ENCODE measurements at regions not wholly inside any gene's neighbourhood (a gene's known extent, or its start where the extent isn't known, plus 50 kb on each side); places are given as distances from the start of the nearest gene placed in this dataset.

- H3K4me3 ChIP-seq = no peak overlapping the region
- H3K9me3 ChIP-seq = no peaks in the 10 kb centered on the region
- peaks cover 77% of the 10 kb centered on the region for H3K4me1 ChIP-seq
- peaks cover 41% of the 10 kb centered on the region for H3K36me3 ChIP-seq
- H4K20me1 ChIP-seq = peaks cover 88% of the 10 kb centered on the region
- no peak for TF ChIP-seq Cebpa-rat (IDR thresholded peaks at IDR 0.05)
- H3K4me2 ChIP-seq = no peak overlapping the region
- H3K27ac ChIP-seq = no peak overlapping the region
- no peaks in the 10 kb centered on the region for H3K27me3 ChIP-seq
- no peak overlapping the region for H3K9ac ChIP-seq
These were observed 75.5 kb upstream of the IPO9 start for GRCh38 chr1:201753492-201753891.

- no peak for TF ChIP-seq Cebpa-rat (IDR thresholded peaks at IDR 0.05)
- Histone ChIP-seq H3K9me3 (no peaks in the 10 kb centered on the region), H4K20me1 (peaks cover 88% of the 10 kb centered on the region), H3K4me1 (peaks cover 77% of the 10 kb centered on the region), H3K27me3 (no peaks in the 10 kb centered on the region), H3K9ac (no peak overlapping the region), H3K27ac (no peak overlapping the region), H3K4me2 (peak overlapping the region; percentile 2; the same call in 1 of the 2 replicates), H3K36me3 (peaks cover 33% of the 10 kb centered on the region), H3K4me3 (no peak overlapping the region)
These were observed 74.6 kb upstream of the IPO9 start for GRCh38 chr1:201754353-201754752.

- no peak for TF ChIP-seq Cebpa-rat (IDR thresholded peaks at IDR 0.05)
- Histone ChIP-seq H3K9ac (no peak overlapping the region), H3K9me3 (no peaks in the 10 kb centered on the region), H3K4me1 (peaks cover 79% of the 10 kb centered on the region), H4K20me1 (peaks cover 88% of the 10 kb centered on the region), H3K4me3 (no peak overlapping the region), H3K36me3 (peaks cover 30% of the 10 kb centered on the region; the same call in 1 of the 2 replicates), H3K27ac (no peak overlapping the region), H3K4me2 (peak overlapping the region; percentile 71), H3K27me3 (no peaks in the 10 kb centered on the region)
These were observed 73.8 kb upstream of the IPO9 start for GRCh38 chr1:201755200-201755599.

- H3K27ac ChIP-seq = peak overlapping the region; percentile 54; the same call in 1 of the 2 replicates
- H3K9ac ChIP-seq = peak overlapping the region; percentile 30; the same call in 1 of the 2 replicates
- H3K4me2 ChIP-seq = peak overlapping the region; percentile 71
- H4K20me1 ChIP-seq = peaks cover 88% of the 10 kb centered on the region
- H3K36me3 ChIP-seq = peaks cover 26% of the 10 kb centered on the region
- H3K4me1 ChIP-seq = peaks cover 77% of the 10 kb centered on the region
- H3K4me3 ChIP-seq = no peak overlapping the region
- H3K27me3 ChIP-seq = no peaks in the 10 kb centered on the region
- TF ChIP-seq Cebpa-rat (IDR thresholded peaks at IDR 0.05) = no peak
- H3K9me3 ChIP-seq = no peaks in the 10 kb centered on the region
These were observed 72.6 kb upstream of the IPO9 start for GRCh38 chr1:201756406-201756805.

GRCh38 chr1:201758499-201759050, 70.4 kb upstream of the IPO9 start:
- Histone ChIP-seq H3K4me3 (no peak overlapping the region), H3K4me1 (peaks cover 74% of the 10 kb centered on the region), H3K9me3 (no peaks in the 10 kb centered on the region), H3K4me2 (peak overlapping the region; percentile 71), H3K27me3 (no peaks in the 10 kb centered on the region), H3K36me3 (peaks cover 20% of the 10 kb centered on the region), H4K20me1 (peaks cover 88% of the 10 kb centered on the region), H3K9ac (no peak overlapping the region), H3K27ac (no peak overlapping the region)
- no peak for TF ChIP-seq Cebpa-rat (IDR thresholded peaks at IDR 0.05)

- H3K4me1 ChIP-seq = peaks cover 67% of the 10 kb centered on the region
- no peaks in the 10 kb centered on the region for H3K27me3 ChIP-seq
- peaks cover 82% of the 10 kb centered on the region for H4K20me1 ChIP-seq
- H3K4me3 ChIP-seq = no peak overlapping the region
- peaks cover 18% of the 10 kb centered on the region for H3K36me3 ChIP-seq
- H3K27ac ChIP-seq = no peak overlapping the region
- peak overlapping the region; percentile 71 for H3K4me2 ChIP-seq
- no peaks in the 10 kb centered on the region for H3K9me3 ChIP-seq
- H3K9ac ChIP-seq = no peak overlapping the region
- TF ChIP-seq Cebpa-rat (IDR thresholded peaks at IDR 0.05) = no peak
These were observed 69.7 kb upstream of the IPO9 start for GRCh38 chr1:201759194-201759815.

GRCh38 chr1:201760516-201760915, 68.4 kb upstream of the IPO9 start:
- Histone ChIP-seq H3K4me1 (peaks cover 57% of the 10 kb centered on the region), H3K9me3 (no peaks in the 10 kb centered on the region), H3K9ac (no peak overlapping the region), H3K27ac (no peak overlapping the region), H3K4me2 (peak overlapping the region; percentile 71), H3K36me3 (peaks cover 23% of the 10 kb centered on the region), H4K20me1 (peaks cover 82% of the 10 kb centered on the region), H3K4me3 (no peak overlapping the region), H3K27me3 (no peaks in the 10 kb centered on the region)
- no peak for TF ChIP-seq Cebpa-rat (IDR thresholded peaks at IDR 0.05)

- Histone ChIP-seq H3K9me3 (no peaks in the 10 kb centered on the region), H3K4me1 (peaks cover 57% of the 10 kb centered on the region), H4K20me1 (peaks cover 82% of the 10 kb centered on the region), H3K4me3 (no peak overlapping the region), H3K4me2 (no peak overlapping the region), H3K36me3 (peaks cover 23% of the 10 kb centered on the region), H3K27ac (no peak overlapping the region), H3K27me3 (no peaks in the 10 kb centered on the region), H3K9ac (no peak overlapping the region)
- TF ChIP-seq Cebpa-rat (IDR thresholded peaks at IDR 0.05) = no peak
These were observed 67.8 kb upstream of the IPO9 start for GRCh38 chr1:201761178-201761577.

- Histone ChIP-seq H3K9me3 (no peaks in the 10 kb centered on the region), H3K4me3 (no peak overlapping the region), H3K9ac (no peak overlapping the region), H3K4me1 (peaks cover 56% of the 10 kb centered on the region), H4K20me1 (peaks cover 75% of the 10 kb centered on the region), H3K27me3 (no peaks in the 10 kb centered on the region), H3K4me2 (no peak overlapping the region), H3K27ac (no peak overlapping the region), H3K36me3 (peaks cover 23% of the 10 kb centered on the region)
- TF ChIP-seq Cebpa-rat (IDR thresholded peaks at IDR 0.05) = no peak
These were observed 67.1 kb upstream of the IPO9 start for GRCh38 chr1:201761871-201762270.

- no peak overlapping the region for H3K4me3 ChIP-seq
These were observed 66.6 kb upstream of the IPO9 start for GRCh38 chr1:201762381-201762780.

More at GRCh38 chr1:201762381-201762780, 66.6 kb upstream of the IPO9 start:
- H4K20me1 ChIP-seq = peaks cover 70% of the 10 kb centered on the region
- no peaks in the 10 kb centered on the region for H3K9me3 ChIP-seq
- H3K4me1 ChIP-seq = peaks cover 50% of the 10 kb centered on the region
- no peak overlapping the region for H3K27ac ChIP-seq
- H3K36me3 ChIP-seq = peaks cover 23% of the 10 kb centered on the region
- no peak overlapping the region for H3K4me2 ChIP-seq
- no peak for TF ChIP-seq Cebpa-rat (IDR thresholded peaks at IDR 0.05)
- H3K27me3 ChIP-seq = no peaks in the 10 kb centered on the region
- no peak overlapping the region for H3K9ac ChIP-seq
